Parathyroid adenoma (tissue), 2 donors: ENCODE measurements at regions not wholly inside any gene's neighbourhood (a gene's known extent, or its start where the extent isn't known, plus 50 kb on each side); places are given as distances from the start of the nearest gene placed in this dataset.

ENCODE experiments used
- H2AFZ ChIP-seq: fragments of 300-600 bp; sonication (generic); one replicate; pipeline ENCODE4 v1.7.0; 2017; ENCODE audit warnings: antibody characterized with exemption, mild to moderate bottlenecking
- H3K27ac ChIP-seq: fragments of 300-600 bp; sonication (generic); one replicate; pipeline ENCODE4 v1.7.0; 2017
- H3K27me3 ChIP-seq: fragments of 300-600 bp; sonication (generic); one replicate; pipeline ENCODE4 v1.7.0; 2017; ENCODE audit warnings: low read length; ENCODE audit not compliant: control insufficient read depth, insufficient read depth
- H3K36me3 ChIP-seq: fragments of 300-600 bp; sonication (generic); one replicate; pipeline ENCODE4 v1.7.0; 2017; ENCODE audit warnings: low read length; ENCODE audit not compliant: control insufficient read depth, insufficient read depth
- H3K4me1 ChIP-seq: fragments of 300-600 bp; sonication (generic); one replicate; pipeline ENCODE4 v1.7.0; 2017; ENCODE audit warnings: control low read depth
- H3K4me2 ChIP-seq: fragments of 300-600 bp; sonication (generic); one replicate; pipeline ENCODE4 v1.7.0; 2017; ENCODE audit warnings: low read length
- H3K4me3 ChIP-seq: fragments of 300-600 bp; sonication (generic); one replicate; pipeline ENCODE4 v1.7.0; 2017; ENCODE audit warnings: low read depth, low read length
- H3K79me2 ChIP-seq: fragments of 300-600 bp; sonication (generic); one replicate; pipeline ENCODE4 v1.7.0; 2017; ENCODE audit warnings: control low read depth
- H3K9ac ChIP-seq: fragments of 300-600 bp; sonication (generic); one replicate; pipeline ENCODE4 v1.7.0; 2017; ENCODE audit warnings: mild to moderate bottlenecking
- H3K9me3 ChIP-seq: fragments of 300-600 bp; sonication (generic); one replicate; pipeline ENCODE4 v1.7.0; 2017; ENCODE audit warnings: low read length; ENCODE audit not compliant: control insufficient read depth
- TF ChIP-seq, protein P1 (sequence below): fragments of 300-600 bp; sonication (generic); IDR thresholded peaks from one replicate; pipeline ENCODE4 v1.7.0; 2017; ENCODE audit warnings: antibody characterized with exemption, mild to moderate bottlenecking
- donor health status: primary hyperparathyroidism.

DNA sequence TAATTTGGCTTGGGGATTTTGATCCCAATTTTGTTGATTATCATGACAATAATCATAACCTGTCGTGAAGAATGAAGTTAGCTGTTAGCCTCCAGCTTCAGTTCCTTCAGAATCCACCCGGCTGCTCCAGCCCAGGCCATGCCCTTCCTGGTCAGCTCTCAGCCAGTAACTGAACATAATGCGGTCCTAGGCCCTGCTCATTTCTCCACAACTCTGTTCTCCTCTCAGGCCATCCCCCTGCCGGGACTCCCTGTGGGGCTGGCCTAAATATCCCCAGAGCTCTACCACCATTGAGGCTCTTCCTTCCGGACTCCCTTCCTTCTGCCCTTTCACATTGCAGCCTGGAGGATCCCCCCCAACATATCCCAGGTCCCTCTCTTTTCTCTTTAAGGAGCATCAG is 833.4 kb upstream of the GOT2 start:
- Histone ChIP-seq H3K4me2 (no peak overlapping the region), H3K36me3 (no peaks in the 10 kb centered on the region), H3K27me3 (no peaks in the 10 kb centered on the region), H3K9me3 (no peaks in the 10 kb centered on the region), H3K9ac (no peak overlapping the region), H2AFZ (no peak overlapping the region), H3K4me1 (no peaks in the 10 kb centered on the region), H3K4me3 (no peak overlapping the region), H3K27ac (no peak overlapping the region), H3K79me2 (no peaks in the 10 kb centered on the region)
- TF ChIP-seq, protein P1, sequence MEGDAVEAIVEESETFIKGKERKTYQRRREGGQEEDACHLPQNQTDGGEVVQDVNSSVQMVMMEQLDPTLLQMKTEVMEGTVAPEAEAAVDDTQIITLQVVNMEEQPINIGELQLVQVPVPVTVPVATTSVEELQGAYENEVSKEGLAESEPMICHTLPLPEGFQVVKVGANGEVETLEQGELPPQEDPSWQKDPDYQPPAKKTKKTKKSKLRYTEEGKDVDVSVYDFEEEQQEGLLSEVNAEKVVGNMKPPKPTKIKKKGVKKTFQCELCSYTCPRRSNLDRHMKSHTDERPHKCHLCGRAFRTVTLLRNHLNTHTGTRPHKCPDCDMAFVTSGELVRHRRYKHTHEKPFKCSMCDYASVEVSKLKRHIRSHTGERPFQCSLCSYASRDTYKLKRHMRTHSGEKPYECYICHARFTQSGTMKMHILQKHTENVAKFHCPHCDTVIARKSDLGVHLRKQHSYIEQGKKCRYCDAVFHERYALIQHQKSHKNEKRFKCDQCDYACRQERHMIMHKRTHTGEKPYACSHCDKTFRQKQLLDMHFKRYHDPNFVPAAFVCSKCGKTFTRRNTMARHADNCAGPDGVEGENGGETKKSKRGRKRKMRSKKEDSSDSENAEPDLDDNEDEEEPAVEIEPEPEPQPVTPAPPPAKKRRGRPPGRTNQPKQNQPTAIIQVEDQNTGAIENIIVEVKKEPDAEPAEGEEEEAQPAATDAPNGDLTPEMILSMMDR = no peak

DNA sequence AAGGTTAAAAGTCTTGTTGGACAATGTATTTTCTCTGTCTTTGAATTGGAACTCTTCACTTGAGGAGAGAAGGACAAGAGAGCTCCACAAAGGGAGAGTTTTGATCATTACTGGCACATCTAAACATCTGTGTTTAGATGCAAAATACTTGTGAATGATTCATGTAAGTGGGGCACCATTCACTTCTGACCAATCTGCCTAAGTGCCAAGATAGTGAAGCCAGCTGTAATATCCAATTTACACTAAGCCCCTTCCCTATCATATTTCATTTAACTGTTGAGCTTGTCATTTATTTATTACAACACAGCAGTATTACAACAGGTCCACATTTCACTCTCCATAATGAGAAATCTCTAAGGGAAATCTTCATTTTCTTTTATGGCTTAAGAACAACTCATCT is 832.3 kb upstream of the GOT2 start:
- Histone ChIP-seq H2AFZ (no peak overlapping the region), H3K79me2 (no peaks in the 10 kb centered on the region), H3K4me3 (no peak overlapping the region), H3K36me3 (no peaks in the 10 kb centered on the region), H3K9me3 (no peaks in the 10 kb centered on the region), H3K4me1 (no peaks in the 10 kb centered on the region), H3K27ac (no peak overlapping the region), H3K27me3 (no peaks in the 10 kb centered on the region), H3K9ac (no peak overlapping the region), H3K4me2 (no peak overlapping the region)
- TF ChIP-seq, protein P1 = no peak

DNA sequence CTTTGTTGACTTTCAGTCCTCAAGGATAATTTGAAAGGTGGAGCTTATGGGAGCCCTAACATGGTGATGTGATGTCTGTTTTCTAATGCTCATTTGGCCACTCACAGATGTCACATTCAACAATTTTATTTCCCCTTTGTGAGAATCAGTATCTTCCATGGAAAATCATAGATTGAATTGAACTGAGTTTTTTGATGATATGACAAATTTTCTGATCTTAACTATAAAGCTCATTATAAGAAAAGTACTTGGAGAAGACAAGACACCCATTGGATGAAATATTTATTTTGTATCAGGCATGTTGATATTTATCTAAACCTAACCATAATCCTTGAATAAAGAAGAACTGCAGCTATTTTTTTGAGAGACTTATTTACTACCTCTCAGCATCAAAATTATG is 824.6 kb upstream of the GOT2 start:
- no peaks in the 10 kb centered on the region for H3K36me3 ChIP-seq
- no peaks in the 10 kb centered on the region for H3K9me3 ChIP-seq
- H3K9ac ChIP-seq = no peak overlapping the region
- H3K27me3 ChIP-seq = no peaks in the 10 kb centered on the region
- H3K4me2 ChIP-seq = no peak overlapping the region
- TF ChIP-seq, protein P1 = no peak
- H3K4me1 ChIP-seq = no peaks in the 10 kb centered on the region
- H3K79me2 ChIP-seq = no peaks in the 10 kb centered on the region
- H3K4me3 ChIP-seq = no peak overlapping the region
- H2AFZ ChIP-seq = no peak overlapping the region
- H3K27ac ChIP-seq = no peak overlapping the region

- no peaks in the 10 kb centered on the region for H3K36me3 ChIP-seq
- TF ChIP-seq, protein P1 = no peak
These were observed 818.0 kb upstream of the GOT2 start for GRCh38 chr16:59552164-59552563.

GRCh38 chr16:59545721-59546120 is 811.6 kb upstream of the GOT2 start:
- H3K27ac ChIP-seq = no peak overlapping the region
- H3K4me2 ChIP-seq = no peak overlapping the region
- H3K27me3 ChIP-seq = no peaks in the 10 kb centered on the region
- H3K79me2 ChIP-seq = no peaks in the 10 kb centered on the region
- TF ChIP-seq, protein P1 = no peak
- H3K4me1 ChIP-seq = no peaks in the 10 kb centered on the region
- H3K9me3 ChIP-seq = no peaks in the 10 kb centered on the region
- no peak overlapping the region for H3K9ac ChIP-seq
- no peak overlapping the region for H2AFZ ChIP-seq
- H3K36me3 ChIP-seq = no peaks in the 10 kb centered on the region
- no peak overlapping the region for H3K4me3 ChIP-seq

More at GRCh38 chr16:59552164-59552563, 818.0 kb upstream of the GOT2 start:
- Histone ChIP-seq H3K9me3 (no peaks in the 10 kb centered on the region), H2AFZ (no peak overlapping the region), H3K79me2 (no peaks in the 10 kb centered on the region), H3K27ac (no peak overlapping the region), H3K4me1 (no peaks in the 10 kb centered on the region), H3K4me3 (no peak overlapping the region), H3K9ac (no peak overlapping the region), H3K4me2 (no peak overlapping the region), H3K27me3 (no peaks in the 10 kb centered on the region)
